Head of caudate nucleus (tissue), 42 donors: ENCODE measurements at regions not wholly inside any gene's neighbourhood (a gene's known extent, or its start where the extent isn't known, plus 50 kb on each side); places are given as distances from the start of the nearest gene placed in this dataset.
"Not testable (repeated sequence)": the region's sequence is repeated elsewhere in the genome, so short reads cannot be mapped to it uniquely, and the experiment has no call there.

Experiments used
- DNase-seq, 42 donors: peaks; one replicate each; pipeline versions ENCODE4 v3.0.0 to v3.0.0-alpha.2; 2020 to 2021; ENCODE audit warnings: mixed read lengths in 7 of 42
- intact Hi-C: fragments of 100-400 bp; cut with DNase I; formaldehyde crosslinking; loops from one replicate; pipeline ENCODE4 v1.15.0; 2022

GRCh38 chr11:39327302-39327701, 2132.2 kb downstream of the LRRC4C start:
- no peak for DNase-seq
- intact Hi-C loops, result no loop called here

- intact Hi-C loops, DNase-seq: not testable (repeated sequence)
Observed at GRCh38 chr11:39311888-39312287, 2147.6 kb downstream of the LRRC4C start.

- intact Hi-C loops, result no loop called here
- no peak for DNase-seq
Observed at GRCh38 chr11:39304586-39304985, 2154.9 kb downstream of the LRRC4C start.

- DNase-seq, result no peak
Observed at GRCh38 chr11:39294648-39295047, 2164.8 kb downstream of the LRRC4C start.

DNA sequence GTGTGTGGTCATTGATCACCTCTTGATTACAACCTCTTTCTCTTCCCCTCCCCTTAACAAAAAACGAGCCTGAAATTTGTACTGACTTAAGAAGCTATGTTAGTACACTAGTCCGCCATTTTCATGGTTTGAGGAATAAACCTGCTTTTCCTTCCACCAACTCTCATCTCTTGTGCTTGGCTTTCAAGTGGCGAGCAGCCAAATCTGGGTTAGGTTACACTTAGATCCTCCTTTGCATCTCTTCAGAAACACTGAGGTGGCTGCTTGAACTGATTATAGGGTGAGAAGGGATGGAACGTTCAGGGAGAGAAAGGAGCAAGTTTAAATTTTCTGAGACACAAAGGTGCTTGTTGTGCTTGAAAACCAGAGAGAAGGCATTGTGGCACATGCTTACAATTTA, 2171.4 kb downstream of the LRRC4C start:
- intact Hi-C loops, result no loop called here
- no peak for DNase-seq

More at GRCh38 chr11:39294648-39295047, 2164.8 kb downstream of the LRRC4C start:
- intact Hi-C loops, result no loop called here

DNA sequence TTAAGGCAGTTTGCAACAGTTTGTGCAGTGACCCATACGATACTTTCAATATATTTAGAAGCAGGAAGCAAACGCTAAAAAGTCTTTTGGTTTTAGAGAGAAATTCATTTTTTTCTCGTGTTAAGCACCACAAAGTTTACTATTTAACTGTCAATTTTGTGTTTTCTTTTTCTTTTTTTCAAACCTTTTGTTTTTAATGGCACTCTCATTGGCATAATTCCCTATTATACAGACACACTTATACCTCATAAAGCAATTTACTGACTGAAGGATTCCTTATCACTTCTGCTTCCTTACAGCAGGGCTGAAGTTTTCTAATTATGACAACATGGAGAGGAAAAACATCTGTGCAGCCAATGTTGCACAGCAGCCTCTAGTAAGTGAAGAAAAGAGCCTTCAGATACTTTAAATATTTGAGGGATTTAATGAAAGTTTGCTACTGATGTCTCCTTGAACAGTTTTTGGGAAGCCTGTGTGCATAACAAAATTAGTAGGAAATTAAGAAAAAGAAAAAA, 2191.2 kb downstream of the LRRC4C start:
- DNase-seq, result no peak
- intact Hi-C loops, result no loop called here

- intact Hi-C loops, result no loop called here
- no peak for DNase-seq
Observed at GRCh38 chr11:39255648-39256047, 2203.8 kb downstream of the LRRC4C start.

- DNase-seq, result no peak
Observed at GRCh38 chr11:39249566-39250365, 2209.7 kb downstream of the LRRC4C start.

DNA sequence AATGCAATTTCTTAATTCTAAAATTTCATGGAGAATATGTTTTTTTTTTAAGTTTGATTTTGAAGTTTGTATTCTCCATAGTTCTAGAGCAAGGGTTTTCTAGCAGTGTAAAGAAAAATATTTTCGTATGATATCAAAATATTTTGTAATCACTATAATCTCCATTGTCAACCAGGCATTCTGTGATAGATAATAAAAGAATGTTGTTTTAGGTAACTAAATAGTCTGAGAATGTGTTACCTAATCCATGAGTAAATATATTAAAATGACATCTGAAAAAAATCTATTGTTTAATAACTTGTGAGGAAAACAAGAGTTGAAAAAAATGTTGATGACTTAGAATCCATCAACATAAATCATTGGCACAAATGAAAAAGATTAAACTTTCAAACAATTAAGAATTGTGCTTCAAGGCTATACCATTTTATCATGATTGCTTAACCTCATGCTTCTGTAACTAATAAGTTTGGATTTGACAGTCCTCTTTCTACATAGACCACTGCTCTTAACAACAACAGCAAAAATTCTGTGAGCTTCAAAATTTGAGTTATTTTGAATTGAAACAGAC, 2211.8 kb downstream of the LRRC4C start:
- intact Hi-C loops, result no loop called here
- DNase-seq, result no peak

More at GRCh38 chr11:39249566-39250365, 2209.7 kb downstream of the LRRC4C start:
- intact Hi-C loops, result no loop called here

DNA sequence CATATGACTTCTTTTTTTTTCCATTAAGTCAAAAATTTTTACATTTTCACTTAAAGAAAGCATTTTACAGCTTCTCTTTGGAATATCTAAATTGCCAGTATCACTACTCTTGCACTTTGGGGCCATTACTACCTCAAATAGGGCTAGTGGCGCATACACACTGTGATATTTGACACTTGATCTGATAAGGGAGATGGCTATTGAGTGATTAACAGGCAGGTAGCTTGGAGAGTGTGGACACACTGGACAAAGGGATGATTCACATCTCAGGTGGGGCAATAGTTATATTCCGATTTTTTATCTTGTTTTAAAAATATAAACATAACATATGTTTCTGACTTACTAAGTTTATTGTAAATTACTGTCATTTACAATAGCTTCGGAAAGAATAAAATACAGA, 2219.9 kb downstream of the LRRC4C start:
- DNase-seq, result no peak
- intact Hi-C loops, result no loop called here

- no peak for DNase-seq
- intact Hi-C loops, result no loop called here
Observed at GRCh38 chr11:39236916-39237315, 2222.5 kb downstream of the LRRC4C start.

- no peak for DNase-seq
- intact Hi-C loops, result no loop called here
Observed at GRCh38 chr11:39221550-39222138, 2237.8 kb downstream of the LRRC4C start.

DNA sequence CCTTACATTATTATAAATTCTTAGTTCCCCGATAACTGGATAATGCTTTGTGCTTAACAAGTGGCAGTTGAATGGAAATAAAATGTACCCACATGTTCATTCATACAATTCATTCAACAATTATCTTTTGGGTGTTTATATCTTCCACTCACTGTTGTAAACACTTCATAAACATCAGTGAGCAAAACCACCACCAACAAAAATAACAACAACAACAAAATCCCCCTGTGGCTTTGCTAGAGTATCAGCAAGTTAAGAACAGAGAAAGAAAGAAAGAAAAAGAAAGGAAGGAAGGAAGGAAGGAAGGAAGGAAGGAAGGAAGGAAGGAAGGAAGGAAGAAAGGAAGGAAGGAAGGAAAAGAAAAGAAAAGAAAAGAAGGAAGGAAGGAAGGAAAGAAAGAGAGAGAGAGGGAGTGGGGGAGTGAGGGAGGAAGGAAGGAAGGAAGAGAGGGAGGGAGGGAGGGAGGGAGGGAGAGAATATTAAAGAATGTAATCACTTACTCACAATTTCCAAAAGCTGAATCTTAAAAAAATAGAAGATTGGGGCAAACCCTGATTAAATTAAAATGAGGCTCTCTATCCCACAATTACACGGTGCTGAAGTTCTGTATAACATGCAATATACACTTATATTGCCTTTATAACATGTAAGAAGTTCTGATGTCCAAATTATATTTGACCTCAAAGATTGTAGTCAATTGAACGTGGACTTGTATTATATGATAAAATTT, 2238.8 kb downstream of the LRRC4C start:
- no peak for DNase-seq

GRCh38 chr11:39220069-39220468, 2239.4 kb downstream of the LRRC4C start:
- intact Hi-C loops, result no loop called here
- peak in 2 of 42 donors; percentile 1 to 9 for DNase-seq

More for the DNA sequence above, 2238.8 kb downstream of the LRRC4C start:
- intact Hi-C loops, result no loop called here

GRCh38 chr11:39209981-39210380, 2249.5 kb downstream of the LRRC4C start:
- no peak for DNase-seq
- intact Hi-C loops, result no loop called here

GRCh38 chr11:39205236-39205995, 2254.0 kb downstream of the LRRC4C start:
- intact Hi-C loops, result no loop called here
- DNase-seq, result no peak

DNA sequence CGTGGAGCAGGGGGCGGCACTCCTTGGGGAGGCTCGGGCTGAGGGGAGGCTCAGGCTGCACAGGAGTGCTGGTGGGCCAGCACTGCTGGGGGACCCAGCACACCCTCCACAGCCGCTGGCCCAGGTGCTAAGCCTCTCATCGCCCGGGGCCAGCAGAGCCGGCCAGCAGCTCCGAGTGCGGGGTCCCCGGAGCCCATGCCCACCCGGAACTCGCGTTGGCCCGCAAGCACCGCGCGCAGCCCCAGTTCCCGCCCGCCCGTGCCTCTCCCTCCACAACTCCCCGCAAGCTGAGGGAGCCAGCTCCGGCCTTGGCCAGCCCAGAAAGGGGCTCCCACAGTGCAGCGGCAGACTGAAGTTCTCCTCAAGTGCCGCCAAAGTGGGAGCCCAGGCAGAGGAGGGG, 2266.8 kb downstream of the LRRC4C start:
- no peak for DNase-seq
- intact Hi-C loops, result no loop called here

DNA sequence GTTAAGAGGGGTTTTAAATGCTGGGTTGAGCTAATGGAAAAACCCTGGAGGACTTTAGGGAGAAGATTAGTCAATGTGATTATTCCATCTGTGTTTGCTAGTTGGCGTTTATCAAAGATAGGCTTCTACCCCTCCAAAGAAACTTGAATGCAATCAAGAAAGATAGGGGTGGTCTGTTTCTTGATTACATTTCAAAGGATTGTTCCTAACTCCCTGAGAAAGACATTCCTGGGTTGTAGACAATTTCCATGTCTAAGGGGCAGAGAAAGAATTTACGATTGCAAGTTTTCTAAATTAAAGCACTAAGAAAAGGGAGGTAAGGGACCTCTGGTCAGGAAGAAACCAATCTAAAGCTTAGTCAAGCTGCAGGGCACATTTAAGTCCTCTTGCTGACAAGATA, 2268.7 kb downstream of the LRRC4C start:
- intact Hi-C loops, result no loop called here
- DNase-seq, result no peak

DNA sequence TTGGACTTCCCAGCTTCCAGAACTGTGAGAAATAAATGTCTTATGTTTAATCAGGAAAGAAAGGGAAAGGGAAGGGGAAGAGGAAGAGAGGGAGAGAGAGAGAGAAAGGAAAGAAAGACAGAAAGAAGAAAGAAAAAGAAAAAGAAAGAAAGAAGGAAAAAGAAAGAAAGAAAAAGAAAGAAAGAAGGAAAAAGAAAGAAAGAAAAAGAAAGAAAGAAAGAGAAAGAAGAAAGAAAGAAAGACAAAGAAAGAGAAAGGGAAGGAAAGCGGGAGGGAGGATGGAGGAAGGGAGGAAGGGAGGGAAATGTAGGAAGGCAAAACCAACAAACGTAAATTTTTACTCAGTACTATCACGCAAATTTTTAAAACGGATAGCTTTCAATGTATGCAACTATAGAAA, 2281.8 kb downstream of the LRRC4C start:
- intact Hi-C loops, result no loop called here
- no peak for DNase-seq
